Activated CD4-positive, alpha-beta memory T cell treated with anti-CD3 and anti-CD28 coated beads, Interleukin-2, amount 10 ng/mL, durations not matched to agents 7 days and 5 days (primary cell): ENCODE measurements at regions not wholly inside any gene's neighbourhood (a gene's known extent, or its start where the extent isn't known, plus 50 kb on each side); places are given as distances from the start of the nearest gene placed in this dataset.
"Not testable (repeated sequence)": the region's sequence is repeated elsewhere in the genome, so short reads cannot be mapped to it uniquely, and the experiment has no call there.

Source experiments
- CTCF ChIA-PET: fragments of 350-600 bp; sonication (Branson Sonifier 250); formaldehyde crosslinking; loops from one replicate; lab custom pipeline; 2021; ENCODE audit warnings: antibody characterized with exemption, inconsistent platforms; lab: Charles Lee
- POLR2A ChIA-PET: fragments of 350-600 bp; sonication (Branson Sonifier 250); formaldehyde crosslinking; loops from one replicate; lab custom pipeline; 2021; ENCODE audit warnings: antibody characterized with exemption; lab: Charles Lee
- DNase-seq: peaks from one replicate; pipeline ENCODE4 v3.0.0-alpha.2; 2020
- H3K27ac Mint-ChIP-seq: one replicate; pipeline ENCODE4 v1.8.0; 2021; ENCODE audit warnings: mild to moderate bottlenecking, mixed read lengths
- H3K27me3 Mint-ChIP-seq: one replicate; pipeline ENCODE4 v1.8.0; 2021; ENCODE audit warnings: mixed read lengths
- H3K36me3 Mint-ChIP-seq: one replicate; pipeline ENCODE4 v1.8.0; 2021; ENCODE audit warnings: low read depth, mixed read lengths
- H3K4me1 Mint-ChIP-seq: one replicate; pipeline ENCODE4 v1.8.0; 2021; ENCODE audit warnings: mixed read lengths
- H3K4me3 Mint-ChIP-seq: one replicate; pipeline ENCODE4 v1.8.0; 2021; ENCODE audit warnings: mild to moderate bottlenecking, mixed read lengths
- H3K9me3 Mint-ChIP-seq: one replicate; pipeline ENCODE4 v1.8.0; 2021; ENCODE audit warnings: mixed read lengths

- ChIA-PET CTCF (no interaction called here), POLR2A (no interaction called here)
- H3K27ac Mint-ChIP-seq = no peak overlapping the region
- peaks cover 6% of the 10 kb centered on the region for H3K27me3 Mint-ChIP-seq
- H3K4me1 Mint-ChIP-seq = peaks cover 5% of the 10 kb centered on the region
- H3K9me3 Mint-ChIP-seq = no peaks in the 10 kb centered on the region
- no peaks in the 10 kb centered on the region for H3K36me3 Mint-ChIP-seq
- H3K4me3 Mint-ChIP-seq = no peak overlapping the region
- no peak for DNase-seq
These were observed 80.4 kb downstream of the DLEU7 start for GRCh38 chr13:50762969-50763567.

- no peak overlapping the region for H3K4me3 Mint-ChIP-seq
- peaks cover 3% of the 10 kb centered on the region for H3K4me1 Mint-ChIP-seq
- ChIA-PET CTCF (no interaction called here), POLR2A (no interaction called here)
- H3K36me3 Mint-ChIP-seq = no peaks in the 10 kb centered on the region
- H3K27ac Mint-ChIP-seq = no peak overlapping the region
- DNase-seq = no peak
- H3K9me3 Mint-ChIP-seq = no peaks in the 10 kb centered on the region
- H3K27me3 Mint-ChIP-seq = peaks cover 6% of the 10 kb centered on the region
These were observed 77.5 kb downstream of the DLEU7 start for GRCh38 chr13:50766013-50766412.

GRCh38 chr13:50766695-50767094 lies 76.8 kb downstream of the DLEU7 start:
- peaks cover 6% of the 10 kb centered on the region for H3K27me3 Mint-ChIP-seq
- CTCF ChIA-PET = no interaction called here

GRCh38 chr13:50772881-50773280 lies 70.6 kb downstream of the DLEU7 start:
- H3K27ac Mint-ChIP-seq, H3K9me3 Mint-ChIP-seq, CTCF ChIA-PET, H3K36me3 Mint-ChIP-seq, H3K4me1 Mint-ChIP-seq, H3K27me3 Mint-ChIP-seq, H3K4me3 Mint-ChIP-seq, DNase-seq, POLR2A ChIA-PET: not testable (repeated sequence)

More at GRCh38 chr13:50766695-50767094, 76.8 kb downstream of the DLEU7 start:
- POLR2A ChIA-PET = no interaction called here
- Mint-ChIP-seq H3K27ac (no peak overlapping the region), H3K4me3 (no peak overlapping the region), H3K4me1 (no peaks in the 10 kb centered on the region), H3K9me3 (no peaks in the 10 kb centered on the region), H3K36me3 (no peaks in the 10 kb centered on the region)
- DNase-seq = no peak
